Nucleus accumbens (tissue), 56 donors: ENCODE measurements at regions not wholly inside any gene's neighbourhood (a gene's known extent, or its start where the extent isn't known, plus 50 kb on each side); places are given as distances from the start of the nearest gene placed in this dataset.
A peak's percentile ranks its signal among the peaks of the same experiment; 100 is the strongest.
"Not testable (repeated sequence)": the region's sequence is repeated elsewhere in the genome, so short reads cannot be mapped to it uniquely, and the experiment has no call there.

Experiments used
- DNase-seq, 56 donors: peaks; one replicate each; lab custom pipeline; 2025; lab: John Stamatoyannopoulos, UW

DNA sequence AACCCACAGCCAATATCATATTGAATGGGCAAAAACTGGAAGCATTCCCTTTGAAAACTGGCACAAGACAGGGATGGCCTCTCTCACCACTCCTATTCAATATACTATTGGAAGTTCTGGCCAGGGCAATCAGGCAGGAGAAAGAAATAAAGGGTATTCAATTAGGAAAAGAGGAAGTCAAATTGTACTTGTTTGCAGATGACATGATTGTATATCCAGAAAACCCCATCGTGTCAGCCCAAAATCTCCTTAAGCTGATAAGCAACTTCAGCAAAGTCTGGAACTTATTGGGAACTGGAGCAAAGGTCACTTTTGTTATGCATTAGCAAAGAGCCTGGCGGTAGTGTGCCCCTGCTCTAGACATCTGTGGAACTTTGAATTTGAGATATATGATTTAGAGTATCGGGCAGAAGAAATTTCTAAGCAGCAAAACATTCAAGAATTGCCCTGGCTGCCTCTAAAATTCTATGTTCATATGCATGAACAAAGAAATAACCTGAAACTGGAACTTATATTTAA is 53.4 kb upstream of the PSMA1 start:
- DNase-seq = not testable (repeated sequence)

GRCh38 chr11:14577292-14577691 is 57.1 kb upstream of the PSMA1 start:
- DNase-seq = no peak

DNA sequence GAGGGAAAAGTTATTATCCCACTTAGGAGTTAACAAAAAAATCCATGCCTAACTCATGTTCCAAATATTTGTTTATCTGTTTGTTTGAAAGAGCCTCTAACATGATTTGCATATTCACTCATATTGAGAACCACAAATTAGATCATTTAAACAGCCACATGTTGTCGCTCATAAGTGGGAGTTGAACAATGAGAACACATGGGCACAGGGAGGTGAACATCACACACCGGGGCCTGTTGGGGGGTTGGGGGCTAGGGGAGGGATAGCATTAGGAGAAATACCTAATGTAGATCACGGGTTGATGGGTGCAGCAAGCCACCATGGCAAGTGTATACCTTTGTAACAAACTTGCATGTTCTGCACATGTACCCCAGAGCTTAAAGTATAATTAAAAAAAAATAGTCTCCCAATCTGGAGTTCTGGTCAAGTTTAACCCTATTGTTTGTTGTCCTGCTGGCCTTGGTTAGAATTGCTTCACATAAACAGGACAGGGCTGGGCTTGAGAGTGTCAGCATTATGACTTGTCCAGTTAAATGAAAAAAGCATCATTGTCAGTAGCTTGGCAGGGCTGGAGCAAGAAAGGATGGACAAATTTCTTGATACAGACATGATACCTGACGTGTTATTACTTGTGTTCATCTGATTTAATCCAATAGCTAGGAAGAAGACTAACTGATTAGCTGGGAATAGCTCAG is 57.8 kb upstream of the PSMA1 start:
- DNase-seq = no peak

- peak in 2 of 56 donors; percentile 0 to 1 for DNase-seq
Measured at GRCh38 chr11:14578541-14578956, 58.4 kb upstream of the PSMA1 start.

- no peak for DNase-seq
Measured at GRCh38 chr11:14579646-14580045, 59.5 kb upstream of the PSMA1 start.

GRCh38 chr11:14582793-14583192 is 60.8 kb upstream of the PDE3B start:
- DNase-seq = no peak

GRCh38 chr11:14583252-14584034 is 60.2 kb upstream of the PDE3B start:
- DNase-seq = no peak

DNA sequence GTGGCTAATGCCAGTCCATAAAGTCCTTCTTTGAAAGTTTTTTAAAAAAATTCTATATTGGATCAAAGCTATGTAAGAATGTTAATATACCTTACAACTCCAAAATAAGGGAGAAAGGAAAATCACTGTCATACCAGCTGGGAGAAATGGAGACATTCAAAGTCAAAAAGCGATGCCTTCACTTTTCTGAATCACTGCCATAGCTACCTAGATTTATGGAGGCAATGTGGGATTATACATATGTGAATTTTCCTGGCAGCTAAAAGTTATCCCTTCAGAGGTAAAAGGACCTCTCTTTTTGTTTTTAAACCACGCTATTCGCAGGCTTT is 59.6 kb upstream of the PDE3B start:
- no peak for DNase-seq

DNA sequence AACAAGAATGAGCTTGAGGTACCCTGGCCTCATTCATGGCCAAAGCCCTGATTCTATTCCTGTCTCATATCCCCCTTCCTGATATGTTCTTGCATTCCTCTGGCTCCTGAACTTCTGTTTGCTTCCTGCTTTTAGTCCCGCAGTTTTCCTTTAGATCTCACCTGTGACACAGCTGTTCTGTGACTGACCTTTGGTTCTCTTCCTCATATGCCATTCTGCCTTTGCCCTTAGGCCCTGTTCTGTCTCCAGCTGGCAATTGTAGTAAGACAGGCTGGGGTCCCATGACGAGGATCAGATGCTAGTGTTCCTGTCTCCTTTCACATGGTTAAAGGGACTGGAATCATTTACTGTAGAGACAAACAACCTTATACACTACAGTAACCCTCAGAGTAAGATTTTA is 59.0 kb upstream of the PDE3B start:
- no peak for DNase-seq

- no peak for DNase-seq
Measured at GRCh38 chr11:14585438-14585837, 58.2 kb upstream of the PDE3B start.

DNA sequence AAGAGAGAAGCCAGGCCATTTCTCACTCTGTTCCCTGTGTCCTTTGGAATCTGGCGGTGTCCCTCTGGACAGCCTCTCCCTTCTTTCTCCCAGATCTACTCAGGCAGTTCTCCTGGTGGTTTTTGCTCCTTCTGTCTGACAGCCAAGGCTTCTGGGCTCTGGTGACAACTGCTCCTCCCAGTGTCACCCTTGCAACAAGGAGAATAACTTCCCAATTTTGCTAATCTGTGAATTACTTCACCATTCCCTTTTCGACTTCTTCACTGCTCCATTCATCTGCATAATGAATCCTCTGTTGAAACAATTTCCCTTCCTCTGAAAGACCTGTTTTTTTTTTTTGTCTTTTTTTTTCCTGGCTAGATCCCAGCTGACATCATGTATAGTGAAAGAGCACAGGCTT is 56.3 kb upstream of the PDE3B start:
- no peak for DNase-seq

DNA sequence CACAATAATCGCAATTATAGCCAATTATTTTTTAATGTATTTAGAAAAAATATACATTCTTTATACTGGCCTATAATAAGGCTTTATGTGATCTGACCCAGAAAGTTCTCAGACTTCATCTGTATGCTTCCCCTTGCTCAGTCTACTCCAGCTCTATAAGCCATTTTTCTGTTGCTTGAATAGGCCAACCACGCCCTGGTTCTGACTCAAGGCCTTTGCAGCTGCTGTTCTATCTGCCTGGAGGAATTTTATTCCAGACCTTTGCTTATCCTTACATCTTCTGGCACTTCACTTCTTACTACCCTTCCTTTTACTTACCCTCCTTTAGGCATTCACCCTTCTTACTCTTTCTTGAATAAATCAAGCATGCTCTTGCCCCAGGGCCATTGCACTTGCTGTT is 54.9 kb upstream of the PDE3B start:
- no peak for DNase-seq

DNA sequence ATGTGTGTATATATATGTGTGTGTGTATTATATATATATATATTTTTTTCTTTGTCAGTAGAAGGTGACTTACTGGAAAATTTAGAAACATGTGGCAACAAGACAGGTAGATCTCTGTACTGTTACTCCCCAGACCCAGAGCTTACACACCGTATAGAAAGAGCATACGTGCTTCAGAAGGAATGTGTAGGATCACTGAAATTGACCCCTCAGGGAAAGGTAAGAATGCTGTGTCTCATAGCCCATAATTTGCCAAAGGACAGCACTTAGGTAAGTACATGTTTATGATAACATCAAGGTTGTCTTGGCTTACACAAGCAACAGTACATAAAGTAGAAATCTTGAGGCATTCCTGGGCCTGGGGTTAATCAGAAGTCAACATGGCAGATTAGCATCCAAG is 54.2 kb upstream of the PDE3B start:
- DNase-seq = no peak

- not testable (repeated sequence) for DNase-seq
Measured at GRCh38 chr11:14591046-14591445, 52.6 kb upstream of the PDE3B start.

DNA sequence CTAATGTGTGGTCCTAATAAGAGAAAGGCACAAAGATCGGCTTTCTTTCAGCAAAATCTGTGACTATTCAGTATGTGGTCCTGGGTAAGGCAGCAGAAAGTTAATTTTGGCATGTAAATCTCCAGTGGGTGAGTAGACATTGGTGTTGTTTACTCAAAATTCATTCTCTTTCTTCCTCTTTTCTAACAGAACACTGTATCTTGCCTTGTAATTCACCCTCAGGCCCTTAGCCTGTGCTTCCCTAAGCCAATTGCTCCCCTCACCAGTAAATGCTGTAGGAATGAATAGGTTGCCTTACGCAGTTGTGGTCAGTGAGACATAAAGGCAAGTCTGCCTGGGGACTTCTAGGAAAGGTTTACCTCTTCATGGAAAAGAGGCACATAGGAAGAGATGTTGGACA is 49.9 kb upstream of the PDE3B start:
- DNase-seq = no peak
